HG02610 (cell line): ENCODE measurements at regions not wholly inside any gene's neighbourhood (a gene's known extent, or its start where the extent isn't known, plus 50 kb on each side); places are given as distances from the start of the nearest gene placed in this dataset.
"Not testable (repeated sequence)": the region's sequence is repeated elsewhere in the genome, so short reads cannot be mapped to it uniquely, and the experiment has no call there.

Experiments
- ATAC-seq: cut with Tn5 transposase; IDR thresholded peaks from one replicate; pipeline ENCODE4 v1.9.1; 2021; ENCODE audit warnings: mild to moderate bottlenecking, moderate library complexity; ENCODE audit not compliant: unreplicated experiment

DNA sequence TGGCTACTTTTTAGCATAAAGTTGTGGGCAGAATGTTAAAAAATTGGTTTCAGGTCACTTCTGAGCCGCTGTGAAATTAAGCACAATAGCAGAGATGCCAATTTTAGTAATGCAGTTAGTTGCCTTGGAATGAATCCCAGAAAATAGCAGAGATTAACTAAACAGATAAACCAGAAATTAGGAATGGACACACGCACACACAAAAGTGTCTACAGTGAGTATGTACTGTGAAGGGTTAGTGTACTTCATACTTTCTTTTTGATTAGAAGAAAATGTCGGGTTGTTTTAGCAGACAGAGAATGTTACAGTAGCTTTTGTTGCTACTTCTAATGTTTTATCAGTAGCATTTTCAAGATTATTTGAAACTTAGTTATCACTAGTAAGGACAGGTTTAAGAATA is 106.7 kb downstream of the LEPR start:
- ATAC-seq: no peak

DNA sequence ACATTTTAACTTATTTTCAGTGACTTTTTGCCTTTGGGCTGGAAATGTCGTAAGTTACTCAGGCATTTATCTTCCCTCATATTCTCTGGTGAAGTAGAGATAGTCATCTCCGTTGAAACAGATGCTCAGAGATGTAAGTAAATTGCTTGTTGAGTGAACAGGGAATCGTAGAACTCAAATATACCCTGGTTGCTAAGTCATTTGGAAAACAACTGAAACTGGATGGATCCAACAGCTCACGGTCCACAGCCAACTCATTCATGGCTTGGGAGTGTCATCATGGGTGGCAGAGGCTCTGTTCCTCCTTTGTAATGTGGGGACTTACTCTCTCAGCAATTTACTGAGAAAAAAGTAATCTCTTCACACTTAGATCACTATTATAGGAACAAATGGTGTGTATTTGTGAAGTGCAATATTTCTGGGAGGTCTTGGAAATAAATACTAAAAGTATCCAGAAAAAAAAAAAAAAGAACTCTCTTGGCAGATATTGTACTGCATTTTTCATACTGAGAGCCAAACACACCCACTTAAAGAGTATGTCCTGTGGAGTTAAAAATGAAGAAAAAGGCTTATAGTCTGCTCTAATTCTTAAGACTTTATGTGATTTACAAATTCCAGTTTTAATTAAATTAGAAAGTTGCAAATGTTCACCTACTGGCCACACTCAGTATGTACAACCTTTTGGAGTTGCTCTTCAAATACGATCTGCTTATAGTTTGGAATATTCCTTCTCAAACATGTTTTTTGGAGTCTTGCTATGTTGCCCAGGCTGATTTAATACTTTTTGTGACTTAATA is 107.4 kb downstream of the LEPR start:
- ATAC-seq: no peak

DNA sequence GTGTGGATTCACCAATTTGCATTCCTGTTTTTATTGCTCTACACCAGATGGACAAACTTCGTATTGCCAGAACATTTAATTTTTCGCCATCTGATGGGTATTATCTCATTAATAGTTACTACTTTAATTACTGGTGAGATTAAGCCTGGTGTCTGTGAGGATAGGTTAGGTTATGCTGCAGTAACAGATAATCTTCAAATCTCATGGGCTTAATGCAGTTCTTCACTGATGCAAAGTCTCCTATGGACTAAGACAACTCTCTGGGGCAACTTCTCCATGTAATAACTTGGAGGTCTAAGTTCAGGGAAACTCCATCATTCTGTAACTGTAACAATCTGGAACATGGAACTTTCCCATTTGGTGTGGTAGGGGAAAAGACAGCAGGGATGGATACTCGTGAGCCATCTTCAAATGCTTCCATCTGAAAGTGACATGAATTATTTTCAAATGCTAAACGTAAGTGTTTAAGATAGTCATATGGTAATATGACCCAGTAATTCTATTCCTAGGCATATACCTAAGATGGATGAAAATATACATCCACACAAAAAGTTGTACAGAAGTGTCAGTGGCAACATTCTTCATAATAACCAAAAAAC is 111.6 kb downstream of the LEPR start:
- ATAC-seq: no peak

DNA sequence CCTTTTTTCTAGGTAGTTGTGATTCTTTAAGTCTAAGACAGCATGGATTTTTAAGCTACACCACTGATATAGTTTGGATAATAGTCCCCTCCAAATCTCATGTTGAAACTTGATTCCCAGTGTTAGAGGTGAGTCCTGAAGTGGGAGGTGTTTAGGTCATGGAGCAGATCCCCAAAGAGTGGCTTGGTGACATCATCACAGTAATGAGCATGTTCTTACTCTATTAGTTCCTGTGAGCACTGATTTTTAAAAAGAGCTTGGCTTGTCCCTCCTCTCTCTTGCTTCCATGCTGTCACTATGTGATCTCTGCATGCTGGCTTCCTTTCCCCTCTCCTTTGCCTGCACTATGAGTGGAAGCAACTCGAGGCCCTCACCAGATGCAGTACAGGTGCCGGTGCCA is 115.5 kb downstream of the LEPR start:
- ATAC-seq: no peak

DNA sequence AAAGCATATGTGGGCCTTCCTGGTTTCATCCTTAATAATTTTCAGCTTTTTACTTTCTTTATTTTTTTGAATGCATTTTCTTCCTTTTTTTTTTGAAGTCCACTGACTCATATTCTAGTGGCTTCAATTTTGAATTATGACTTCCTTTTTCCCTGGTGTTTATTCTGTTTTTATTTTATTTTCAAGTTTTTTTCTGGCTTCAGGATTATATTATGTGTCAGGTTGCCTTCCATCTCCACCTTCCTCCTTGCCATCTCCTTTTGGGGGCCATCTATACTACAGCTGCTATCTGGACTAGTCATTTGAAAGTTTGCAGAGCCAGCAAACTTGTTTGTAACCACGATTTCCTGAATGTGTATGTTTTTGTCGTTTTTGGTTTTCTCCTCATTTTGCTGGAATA is 117.6 kb downstream of the LEPR start:
- ATAC-seq: no peak

DNA sequence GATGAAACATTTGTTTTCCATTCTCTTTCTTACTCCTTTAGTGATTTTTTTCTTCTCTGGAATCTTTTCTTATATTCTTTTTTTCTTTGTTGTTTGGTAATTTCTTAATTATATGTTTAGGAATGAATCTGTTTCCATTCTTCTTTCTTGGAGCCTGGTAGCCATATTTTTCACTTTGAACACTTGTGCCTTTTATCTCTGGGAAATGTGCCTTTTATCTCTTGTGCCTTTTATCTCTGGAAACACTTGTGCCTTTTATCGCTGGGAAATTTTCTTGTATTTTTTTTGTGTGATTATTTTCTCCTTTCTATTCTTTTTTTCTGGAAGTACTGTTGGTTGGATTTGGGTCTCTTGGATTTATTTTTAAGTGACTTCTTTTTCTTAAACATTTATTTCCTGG is 118.2 kb downstream of the LEPR start:
- no peak for ATAC-seq

DNA sequence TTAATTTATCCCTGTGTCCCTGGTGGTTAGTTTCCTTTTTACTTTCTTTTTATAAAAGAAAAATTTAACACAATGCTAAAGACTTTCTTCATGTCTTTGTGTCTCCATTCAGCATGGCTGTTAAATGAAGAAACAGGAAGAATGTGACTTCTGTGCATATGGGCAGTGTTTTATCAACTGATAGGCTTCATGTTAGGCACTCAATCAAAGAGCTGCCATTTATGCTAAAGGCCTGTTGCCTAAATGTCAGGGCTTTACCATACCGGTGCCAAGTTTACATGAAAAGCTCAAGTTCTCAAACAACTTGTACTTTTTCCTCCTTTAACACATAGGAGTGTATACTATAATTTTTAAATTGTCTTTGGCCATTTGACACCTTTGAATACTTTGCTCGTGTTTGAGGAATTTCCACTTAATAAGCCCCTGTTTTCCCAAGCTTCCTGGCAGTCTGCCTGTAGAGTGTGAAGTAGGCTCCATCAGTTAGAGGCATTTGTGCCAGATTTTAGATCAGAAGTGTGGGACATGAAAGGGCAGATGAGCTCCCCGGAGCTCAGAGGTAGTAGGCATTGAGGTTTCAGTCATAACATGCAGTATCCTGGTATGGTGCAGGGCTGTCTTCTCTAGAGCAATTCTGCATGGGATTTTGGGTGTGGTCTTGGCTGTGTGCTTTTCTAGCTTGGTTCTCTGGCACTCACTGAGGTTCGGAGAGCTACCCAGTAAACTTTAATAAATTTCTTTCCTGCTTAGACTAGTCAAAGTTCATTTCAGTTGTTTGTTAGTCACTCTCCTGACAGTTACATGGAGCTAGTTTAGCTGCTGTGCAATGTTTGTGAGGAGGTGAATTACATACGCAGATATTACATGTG is 119.0 kb downstream of the LEPR start:
- ATAC-seq: no peak

DNA sequence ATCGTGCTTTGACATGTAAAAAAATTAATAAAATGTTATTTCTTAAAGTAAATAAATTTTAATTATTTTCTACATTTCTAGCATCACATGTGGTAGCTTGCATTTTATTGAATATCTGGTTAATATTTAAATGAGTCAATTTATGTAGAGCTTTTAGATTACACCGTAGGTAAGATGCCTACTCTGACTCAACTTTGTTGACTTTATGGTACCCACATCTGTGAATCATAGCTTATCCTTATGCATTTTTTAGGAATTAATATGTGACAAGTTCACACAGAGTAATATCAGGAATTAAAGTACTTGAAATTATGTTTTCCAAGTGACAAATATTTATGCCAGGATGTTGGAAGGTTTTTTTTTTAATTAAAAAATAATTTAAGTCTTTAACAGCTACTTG is 120.7 kb downstream of the LEPR start:
- ATAC-seq: no peak

DNA sequence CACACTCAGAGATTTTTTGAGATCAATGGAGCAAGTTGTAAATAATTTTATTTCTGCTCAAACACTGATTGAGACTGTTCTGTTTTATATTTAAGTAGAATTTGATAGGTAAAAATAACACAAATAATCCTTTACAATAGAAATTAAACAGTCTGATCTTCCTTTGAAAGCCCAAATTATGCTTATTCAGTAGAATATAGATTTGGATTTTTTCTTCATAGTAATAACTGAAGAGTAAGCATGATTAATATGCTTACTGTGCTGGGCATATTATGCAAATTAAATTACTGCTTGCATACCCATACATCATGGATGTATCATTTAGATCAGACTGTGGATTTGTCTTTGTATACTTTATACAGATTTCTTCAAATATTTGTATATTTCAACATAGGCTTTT is 121.4 kb downstream of the LEPR start:
- ATAC-seq: no peak

DNA sequence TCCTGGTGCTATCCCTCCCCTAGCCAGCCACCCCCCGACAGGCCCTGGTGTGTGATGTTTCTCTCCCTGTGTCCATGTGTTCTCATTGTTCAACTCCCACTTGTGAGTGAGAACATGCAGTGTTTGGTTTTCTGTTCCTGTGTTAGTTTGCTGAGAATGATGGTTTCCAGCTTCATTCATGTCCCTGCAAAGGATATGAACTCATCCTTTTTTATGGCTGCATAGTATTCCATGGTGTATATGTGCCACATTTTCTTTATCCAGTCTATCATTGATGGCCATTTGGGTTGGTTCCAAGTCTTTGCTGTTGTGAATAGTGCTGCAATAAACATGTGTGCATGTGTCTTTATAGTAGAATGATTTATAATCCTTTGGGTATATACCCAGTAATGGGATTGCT is 122.1 kb downstream of the LEPR start:
- not testable (repeated sequence) for ATAC-seq

DNA sequence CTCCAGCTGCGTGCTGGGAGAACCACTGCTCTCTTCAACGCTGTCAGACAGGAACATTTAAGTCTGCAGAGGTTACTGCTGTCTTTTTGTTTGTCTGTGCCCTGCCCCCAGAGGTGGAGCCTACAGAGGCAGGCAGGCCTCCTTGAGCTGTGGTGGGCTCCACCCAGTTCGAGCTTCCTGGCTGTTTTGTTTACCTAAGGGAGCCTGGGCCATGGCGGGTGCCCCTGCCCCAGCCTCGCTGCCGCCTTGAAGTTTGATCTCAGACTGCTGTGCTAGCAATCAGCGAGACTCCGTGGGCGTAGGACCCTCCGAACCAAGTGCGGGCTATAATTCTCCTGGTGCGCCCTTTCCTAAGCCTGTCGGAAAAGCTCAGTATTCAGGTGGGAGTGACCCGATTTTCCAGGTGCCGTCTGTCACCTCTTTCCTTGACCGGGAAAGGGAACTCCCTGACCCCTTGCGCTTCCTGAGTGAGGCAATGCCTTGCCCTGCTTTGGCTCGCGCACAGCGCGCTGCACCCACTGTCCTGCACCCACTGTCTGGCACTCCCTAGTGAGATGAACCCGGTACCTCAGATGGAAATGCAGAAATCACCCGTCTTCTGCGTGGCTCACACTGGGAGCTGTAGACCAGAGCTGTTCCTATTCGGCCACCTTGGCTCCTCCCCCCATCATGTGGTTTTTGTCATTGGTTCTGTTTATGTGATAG is 130.0 kb downstream of the LEPR start:
- not testable (repeated sequence) for ATAC-seq

DNA sequence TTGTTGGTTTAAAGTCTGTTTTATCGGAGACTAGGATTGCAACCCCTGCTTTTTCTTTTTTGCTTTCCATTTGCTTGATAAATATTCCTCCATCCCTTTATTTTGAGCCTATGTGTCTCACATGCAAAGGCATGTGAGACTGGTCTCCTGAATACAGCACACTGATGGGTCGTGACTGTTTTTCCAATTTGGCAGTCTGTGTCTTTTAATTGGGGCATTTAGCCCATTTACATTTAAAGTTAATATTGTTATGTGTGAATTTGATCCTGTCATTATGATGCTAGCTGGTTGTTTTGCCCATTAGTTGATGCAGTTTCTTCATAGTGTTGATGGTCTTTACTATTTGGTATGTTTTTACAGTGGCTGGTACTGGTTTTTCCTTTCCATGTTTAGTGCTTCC is 132.0 kb downstream of the LEPR start:
- not testable (repeated sequence) for ATAC-seq

DNA sequence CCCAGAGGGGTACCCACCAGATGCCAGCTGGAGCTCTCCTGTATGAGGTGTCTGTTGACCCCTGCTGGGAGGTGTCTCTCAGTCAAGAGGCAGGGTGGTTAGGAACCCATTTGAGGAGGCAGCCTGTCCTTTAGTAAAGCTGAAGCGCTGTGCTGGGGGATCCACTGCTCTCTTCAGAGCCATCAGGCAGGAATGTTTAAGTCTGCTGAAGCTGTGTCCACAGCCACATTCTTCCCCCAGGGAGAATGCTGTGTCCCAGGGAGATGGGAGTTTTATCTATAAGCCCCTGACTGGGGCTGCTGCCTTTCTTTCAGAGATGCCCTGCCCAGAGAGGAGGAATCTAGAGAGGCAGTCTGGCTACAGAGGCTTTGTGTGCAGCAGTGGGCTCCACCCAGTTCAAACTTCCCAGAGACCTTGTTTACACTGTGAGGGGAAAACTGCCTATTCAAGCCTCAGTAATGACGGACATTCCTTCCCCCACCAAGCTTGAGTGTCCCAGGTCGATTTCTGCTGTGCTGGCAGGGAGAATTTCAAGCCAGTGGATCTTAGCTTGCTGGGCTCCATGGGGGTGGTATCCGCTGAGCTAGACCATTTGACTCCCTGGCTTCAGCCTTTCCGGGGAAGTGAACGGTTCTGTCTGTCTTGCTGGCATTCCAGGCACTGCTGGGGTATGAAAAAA is 133.8 kb downstream of the LEPR start:
- ATAC-seq: not testable (repeated sequence)

DNA sequence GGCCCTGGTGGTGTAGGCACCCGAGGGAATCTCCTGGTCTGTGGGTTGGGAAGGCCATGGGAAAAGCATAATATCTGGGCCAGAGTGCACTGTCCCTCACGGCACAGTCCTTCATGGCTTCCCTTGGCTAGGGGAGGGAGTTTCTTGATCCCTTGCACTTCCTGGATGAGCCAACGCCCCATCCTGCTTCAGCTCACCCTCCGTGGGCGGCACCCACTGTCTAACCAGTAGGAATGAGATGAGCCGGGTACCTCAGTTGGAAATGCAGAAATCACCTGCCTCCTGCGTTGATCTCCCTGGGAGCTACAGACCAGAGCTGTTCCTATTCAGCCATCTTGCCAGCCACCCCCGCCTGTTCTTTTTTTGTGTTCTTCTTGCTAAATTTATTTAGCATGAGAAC is 134.4 kb downstream of the LEPR start:
- ATAC-seq: no peak

DNA sequence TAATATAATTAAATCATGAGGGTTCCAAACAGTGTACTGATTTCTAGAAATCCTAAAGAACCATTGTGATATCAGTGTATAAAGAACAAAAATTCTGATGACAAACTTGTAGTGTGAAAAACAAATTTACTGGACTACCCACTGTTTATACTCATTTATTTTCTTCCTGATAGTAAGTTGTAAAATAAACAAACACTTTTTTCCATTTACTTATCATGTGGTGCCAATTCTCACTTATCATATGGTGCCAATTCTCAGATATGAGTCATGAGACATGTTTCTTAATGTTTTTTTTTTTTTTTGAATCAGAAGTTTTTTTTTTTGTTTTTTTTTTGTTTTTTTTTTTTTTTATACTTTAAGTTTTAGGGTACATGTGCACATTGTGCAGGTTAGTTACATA is 137.7 kb downstream of the LEPR start:
- ATAC-seq: no peak

DNA sequence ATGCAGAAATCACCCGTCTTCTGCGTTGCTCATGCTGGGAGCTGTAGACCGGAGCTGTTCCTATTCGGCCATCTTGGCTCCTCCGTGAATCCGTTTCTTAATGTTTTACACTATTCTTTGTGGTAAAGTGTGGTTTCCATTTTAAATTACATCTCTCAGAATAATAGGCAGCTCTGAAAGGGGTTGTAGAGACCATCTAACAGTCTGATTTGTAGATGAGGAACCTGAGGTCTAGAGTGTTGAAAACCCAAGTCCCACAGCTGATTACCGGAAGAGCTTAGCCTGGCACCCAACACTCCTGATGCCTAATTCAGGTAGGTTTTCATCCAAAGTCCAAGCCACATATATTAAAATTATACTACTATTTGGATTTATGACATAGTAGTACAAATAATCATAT is 144.0 kb downstream of the LEPR start:
- no peak for ATAC-seq

DNA sequence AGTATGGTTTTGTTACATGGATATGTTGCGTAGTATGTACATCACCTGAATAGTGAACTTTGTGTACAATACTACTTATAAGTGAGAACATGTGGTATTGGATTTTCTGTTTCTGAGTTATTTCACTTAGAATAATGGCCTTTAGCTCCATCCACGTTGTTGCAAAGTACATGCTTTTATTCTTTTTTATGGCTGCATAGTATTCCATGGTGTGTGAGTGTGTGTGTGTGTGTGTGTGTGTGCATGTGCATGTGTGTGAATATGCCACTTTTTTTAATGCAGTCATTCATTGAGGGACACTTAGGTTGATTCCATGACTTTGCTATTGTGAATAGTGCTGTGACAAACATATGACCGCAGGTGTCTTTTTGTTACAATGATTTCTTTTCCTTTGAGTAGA is 147.8 kb downstream of the LEPR start:
- ATAC-seq: no peak

DNA sequence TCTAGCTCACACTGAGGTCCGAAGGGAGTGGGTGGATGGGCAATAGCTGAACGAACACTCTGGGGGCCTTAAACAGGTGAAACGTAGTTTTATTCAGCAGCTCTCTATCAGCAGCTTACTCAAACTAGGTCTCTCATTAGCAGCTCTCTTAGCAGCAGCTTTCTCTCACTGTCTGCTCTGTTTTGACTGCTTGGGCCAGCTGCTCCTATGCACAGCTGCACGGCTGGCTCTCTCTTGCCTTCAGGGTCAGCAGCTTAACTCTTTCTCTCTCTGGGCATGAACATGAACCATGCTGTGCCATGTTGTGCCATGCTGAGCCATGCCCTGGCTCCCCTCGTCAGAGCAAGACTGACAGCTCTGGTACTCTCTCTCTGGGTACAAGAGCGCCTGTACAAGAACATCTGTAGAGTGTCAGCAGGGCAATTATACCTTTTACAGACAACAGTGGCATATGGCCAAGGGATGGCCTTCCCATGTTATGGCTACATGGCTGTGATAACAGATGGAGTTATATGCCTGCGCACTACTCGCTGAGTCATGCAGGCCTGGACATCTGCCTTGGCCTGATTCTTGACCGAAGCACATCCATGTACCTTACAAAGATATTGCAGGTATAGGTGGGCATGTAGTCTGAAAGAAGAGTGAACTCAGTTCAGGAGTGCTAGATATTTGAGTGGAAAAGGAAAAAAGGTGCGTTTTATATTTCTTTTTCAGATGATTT is 152.4 kb downstream of the LEPR start:
- ATAC-seq: no peak

DNA sequence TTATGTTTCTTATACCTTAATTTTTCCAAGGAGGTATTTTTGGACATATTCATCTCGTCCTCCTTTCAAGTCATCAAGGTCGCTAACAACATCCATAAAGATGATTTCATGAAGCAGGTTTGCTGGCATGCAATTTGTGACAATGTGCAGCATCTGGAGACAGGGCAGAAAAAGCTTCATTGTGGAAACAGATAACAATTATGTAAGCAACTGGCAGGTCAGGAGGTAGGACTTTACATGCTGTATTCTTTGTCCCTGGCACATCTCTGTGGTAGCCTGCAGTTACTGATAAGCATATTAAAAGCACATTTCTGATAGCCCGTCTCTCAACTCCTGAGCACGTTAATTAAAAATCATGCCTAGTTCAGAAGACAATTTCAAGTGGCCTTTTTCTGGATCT is 156.8 kb downstream of the LEPR start:
- no peak for ATAC-seq

DNA sequence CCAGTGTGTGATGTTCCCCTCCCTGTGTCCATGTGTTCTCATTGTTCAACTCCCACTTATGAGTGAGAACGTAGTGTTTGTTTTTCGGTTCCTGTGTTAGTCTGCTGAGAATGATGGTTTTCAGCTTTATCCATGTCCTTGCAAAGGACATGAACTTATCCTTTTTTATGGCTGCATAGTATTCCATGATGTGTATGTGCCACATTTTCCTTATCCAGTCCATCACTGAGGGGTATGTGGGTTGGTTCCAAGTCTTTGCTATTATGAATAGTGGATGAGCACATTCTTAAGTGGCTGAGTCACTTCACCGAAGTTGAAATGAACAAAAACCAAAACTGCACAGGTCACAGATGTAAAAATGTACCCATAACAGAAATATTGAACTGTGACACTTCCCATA is 157.5 kb downstream of the LEPR start:
- not testable (repeated sequence) for ATAC-seq
